ENCODE measurements at regions not wholly inside any gene's neighbourhood (a gene's known extent, or its start where the extent isn't known, plus 50 kb on each side); places are given as distances from the start of the nearest gene placed in this dataset.

DNA sequence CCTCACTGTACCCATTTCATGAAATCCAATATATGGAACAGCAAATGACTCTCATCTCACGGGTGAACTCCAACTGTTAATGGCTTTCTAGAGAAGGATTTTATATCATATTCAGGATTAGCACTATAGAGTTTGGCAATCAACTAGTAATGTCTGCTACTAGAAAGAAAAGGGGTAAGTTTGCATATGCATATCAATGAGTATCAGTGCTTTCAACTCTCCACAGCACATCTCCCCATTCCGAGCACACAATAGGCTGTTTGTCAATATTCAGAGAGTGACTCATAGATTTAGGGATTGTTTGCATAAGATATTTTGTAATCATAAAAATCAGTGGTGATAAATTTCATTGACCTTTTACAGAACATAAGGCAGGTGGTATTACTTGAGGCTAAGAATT, 163.2 kb upstream of the LMCD1 start:
- H3K4me3 ChIP-seq: no peak overlapping the region
- no peak overlapping the region for H2AFZ ChIP-seq (ENCODE audit: control insufficient read depth, low read depth, low read length)
- FAIRE-seq: no peak
- no peak overlapping the region for H3K4me2 ChIP-seq (ENCODE audit: control insufficient read depth, insufficient read depth)
- WGBS (ENCODE audit: insufficient coverage, insufficient replicate concordance, low lambda C conversion rate, missing lambda C conversion rate): 36% methylated on average over 2 of the region's 2 CpGs
- ChIA-PET CTCF (no interaction called here), POLR2A (no interaction called here), SMC1A (ENCODE audit: uncharacterized antibody, unreplicated experiment) (no interaction called here), RAD21 (ENCODE audit: unreplicated experiment) (no interaction called here)
- H4K20me1 ChIP-seq (ENCODE audit: control insufficient read depth, insufficient read depth): no peaks in the 10 kb centered on the region
- no peak for DNase-seq (ENCODE audit: low read depth, low spot score)
- H3K9ac ChIP-seq (ENCODE audit: control insufficient read depth, insufficient read depth, low read length): no peak overlapping the region
- H3K4me1 ChIP-seq (ENCODE audit: control insufficient read depth, insufficient read depth, low read length): no peaks in the 10 kb centered on the region
- H3K9me3 ChIP-seq (replicated peaks; ENCODE audit: control insufficient read depth, insufficient read depth, low read length): no peaks in the 10 kb centered on the region
- ATAC-seq: no peak
- no peaks in the 10 kb centered on the region for H3K27me3 ChIP-seq (replicated peaks in 1 of 2; ENCODE audit: control insufficient read depth in 2 of 2, insufficient read depth in 2 of 2, low read length in 1 of 2)
- no TSS peak for BruUV-seq (replicated peaks)
- intact Hi-C loops (cut with micrococcal nuclease; ENCODE audit: unreplicated experiment) (no loop called here), in situ Hi-C loops (cut with MboI) (no loop called here)
- H3K27ac ChIP-seq (ENCODE audit: control insufficient read depth, insufficient read depth): no peak overlapping the region
- H3K79me2 ChIP-seq (ENCODE audit: control insufficient read depth, insufficient read depth, low read length): no peaks in the 10 kb centered on the region
- H3K36me3 ChIP-seq (ENCODE audit: control insufficient read depth in 2 of 2, insufficient read depth in 2 of 2, low read length in 1 of 2): no peaks in the 10 kb centered on the region
- TF ChIP-seq RELB (IDR thresholded peaks at IDR 0.05; ENCODE audit: low read depth): no peak
- TF ChIP-seq, protein P1, sequence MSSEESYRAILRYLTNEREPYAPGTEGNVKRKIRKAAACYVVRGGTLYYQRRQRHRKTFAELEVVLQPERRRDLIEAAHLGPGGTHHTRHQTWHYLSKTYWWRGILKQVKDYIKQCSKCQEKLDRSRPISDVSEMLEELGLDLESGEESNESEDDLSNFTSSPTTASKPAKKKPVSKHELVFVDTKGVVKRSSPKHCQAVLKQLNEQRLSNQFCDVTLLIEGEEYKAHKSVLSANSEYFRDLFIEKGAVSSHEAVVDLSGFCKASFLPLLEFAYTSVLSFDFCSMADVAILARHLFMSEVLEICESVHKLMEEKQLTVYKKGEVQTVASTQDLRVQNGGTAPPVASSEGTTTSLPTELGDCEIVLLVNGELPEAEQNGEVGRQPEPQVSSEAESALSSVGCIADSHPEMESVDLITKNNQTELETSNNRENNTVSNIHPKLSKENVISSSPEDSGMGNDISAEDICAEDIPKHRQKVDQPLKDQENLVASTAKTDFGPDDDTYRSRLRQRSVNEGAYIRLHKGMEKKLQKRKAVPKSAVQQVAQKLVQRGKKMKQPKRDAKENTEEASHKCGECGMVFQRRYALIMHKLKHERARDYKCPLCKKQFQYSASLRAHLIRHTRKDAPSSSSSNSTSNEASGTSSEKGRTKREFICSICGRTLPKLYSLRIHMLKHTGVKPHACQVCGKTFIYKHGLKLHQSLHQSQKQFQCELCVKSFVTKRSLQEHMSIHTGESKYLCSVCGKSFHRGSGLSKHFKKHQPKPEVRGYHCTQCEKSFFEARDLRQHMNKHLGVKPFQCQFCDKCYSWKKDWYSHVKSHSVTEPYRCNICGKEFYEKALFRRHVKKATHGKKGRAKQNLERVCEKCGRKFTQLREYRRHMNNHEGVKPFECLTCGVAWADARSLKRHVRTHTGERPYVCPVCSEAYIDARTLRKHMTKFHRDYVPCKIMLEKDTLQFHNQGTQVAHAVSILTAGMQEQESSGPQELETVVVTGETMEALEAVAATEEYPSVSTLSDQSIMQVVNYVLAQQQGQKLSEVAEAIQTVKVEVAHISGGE (CRISPR knock-in tag; IDR thresholded peaks at IDR 0.05): no peak
- TF ChIP-seq PAX8 (IDR thresholded peaks at IDR 0.05): no peak
- no peak for TF ChIP-seq BCL11A (IDR thresholded peaks at IDR 0.05; ENCODE audit: low read depth, low read length)
- TF ChIP-seq, protein P2, sequence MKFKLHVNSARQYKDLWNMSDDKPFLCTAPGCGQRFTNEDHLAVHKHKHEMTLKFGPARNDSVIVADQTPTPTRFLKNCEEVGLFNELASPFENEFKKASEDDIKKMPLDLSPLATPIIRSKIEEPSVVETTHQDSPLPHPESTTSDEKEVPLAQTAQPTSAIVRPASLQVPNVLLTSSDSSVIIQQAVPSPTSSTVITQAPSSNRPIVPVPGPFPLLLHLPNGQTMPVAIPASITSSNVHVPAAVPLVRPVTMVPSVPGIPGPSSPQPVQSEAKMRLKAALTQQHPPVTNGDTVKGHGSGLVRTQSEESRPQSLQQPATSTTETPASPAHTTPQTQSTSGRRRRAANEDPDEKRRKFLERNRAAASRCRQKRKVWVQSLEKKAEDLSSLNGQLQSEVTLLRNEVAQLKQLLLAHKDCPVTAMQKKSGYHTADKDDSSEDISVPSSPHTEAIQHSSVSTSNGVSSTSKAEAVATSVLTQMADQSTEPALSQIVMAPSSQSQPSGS (IDR thresholded peaks at IDR 0.05; ENCODE audit: low read length): no peak
- no peak for TF ChIP-seq MTA2 (IDR thresholded peaks at IDR 0.05; ENCODE audit: low read depth)
- TF ChIP-seq ZNF687 (IDR thresholded peaks at IDR 0.05): no peak
- no peak for TF ChIP-seq ASH2L (IDR thresholded peaks at IDR 0.05; ENCODE audit: borderline replicate concordance, low read depth)
- no peak for TF ChIP-seq CHD4 (IDR thresholded peaks at IDR 0.05)
- no peak for TF ChIP-seq POLR2AphosphoS5 (IDR thresholded peaks at IDR 0.05; ENCODE audit: low read length)
- no peak for TF ChIP-seq CBFB (IDR thresholded peaks at IDR 0.05; ENCODE audit: low read depth)
- TF ChIP-seq USF2 (IDR thresholded peaks at IDR 0.05; ENCODE audit: borderline replicate concordance, low read depth, low read length): no peak
- TF ChIP-seq BHLHE40 (IDR thresholded peaks at IDR 0.05; ENCODE audit: borderline replicate concordance in 1 of 2, low read depth in 2 of 2, low read length in 1 of 2): no peak
- no peak for TF ChIP-seq PAX5 (IDR thresholded peaks at IDR 0.05; ENCODE audit: borderline replicate concordance, low read depth, low read length)
- no peak for TF ChIP-seq YY1 (IDR thresholded peaks at IDR 0.05; ENCODE audit: low read depth, low read length)
